Spleen (tissue), 7 donors: ENCODE measurements at regions not wholly inside any gene's neighbourhood (a gene's known extent, or its start where the extent isn't known, plus 50 kb on each side); places are given as distances from the start of the nearest gene placed in this dataset.

Experiments
- CTCF ChIP-seq, 11 experiments: fragments of 200-600 bp in 7 of 11; fragments of 450-650 bp in 4 of 11; sonication (generic) in 4 of 11; IDR thresholded peaks in 8 of 11; conservative IDR thresholded peaks in 3 of 11; 1 replicate in 7 of 11; 2 replicates in 4 of 11; pipeline versions ENCODE4 v1.4.0 to v1.8.0; 2016 to 2021; ENCODE audit warnings: antibody characterized with exemption in 11 of 11, inconsistent platforms in 4 of 11, mild to moderate bottlenecking in 1 of 11
- POLR2AphosphoS5 ChIP-seq, 3 donors: sonication (generic); formaldehyde crosslinking; IDR thresholded peaks; one replicate each; pipeline ENCODE4 v1.5.1; 2017; ENCODE audit warnings: antibody characterized with exemption in 3 of 3
- donor health status: DM: no; HTN: no; CAD: no; lungs with moderate emphysema.
- donor health status: DM: no; HTN: no; CAD: no.
- donor health status: DM: no; HTN: no; CAD: no.

GRCh38 chr2:8629402-8629801, 52.5 kb upstream of the ID2 start:
- TF ChIP-seq CTCF (IDR thresholded peaks at IDR 0.05 in 8 of 11, conservative IDR thresholded peaks at IDR 0.05 in 3 of 11) (no peak), POLR2AphosphoS5 (IDR thresholded peaks at IDR 0.05) (no peak)
